ENCODE measurements at regions not wholly inside any gene's neighbourhood (a gene's known extent, or its start where the extent isn't known, plus 50 kb on each side); places are given as distances from the start of the nearest gene placed in this dataset.

DNA sequence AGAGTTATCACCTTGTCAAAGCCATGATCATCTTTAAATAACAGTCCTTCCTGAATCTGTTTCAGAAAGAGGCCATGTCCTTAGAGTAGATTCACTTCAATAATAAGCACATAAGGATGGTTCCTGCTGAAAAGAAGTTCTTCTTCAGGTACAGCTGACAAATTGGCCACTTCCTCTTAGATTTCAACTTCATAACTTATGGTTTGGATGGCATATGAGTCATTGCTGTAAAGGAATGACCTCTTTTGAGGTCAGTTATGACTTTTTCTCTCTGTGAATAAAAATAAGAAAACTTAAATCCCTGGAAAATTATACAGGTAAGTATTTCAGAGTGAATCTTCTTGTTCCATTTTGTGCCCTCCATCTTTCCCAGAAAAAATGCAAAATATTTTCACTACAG lies 555.3 kb upstream of the ZNF462 start:
- intact Hi-C loops (cut with DNase I; ENCODE audit: low total_unique reads): no loop called here
- no peak overlapping the region for H3K4me3 ChIP-seq (ENCODE audit: low read depth, poor library complexity, severe bottlenecking)
- TF ChIP-seq, protein P1, sequence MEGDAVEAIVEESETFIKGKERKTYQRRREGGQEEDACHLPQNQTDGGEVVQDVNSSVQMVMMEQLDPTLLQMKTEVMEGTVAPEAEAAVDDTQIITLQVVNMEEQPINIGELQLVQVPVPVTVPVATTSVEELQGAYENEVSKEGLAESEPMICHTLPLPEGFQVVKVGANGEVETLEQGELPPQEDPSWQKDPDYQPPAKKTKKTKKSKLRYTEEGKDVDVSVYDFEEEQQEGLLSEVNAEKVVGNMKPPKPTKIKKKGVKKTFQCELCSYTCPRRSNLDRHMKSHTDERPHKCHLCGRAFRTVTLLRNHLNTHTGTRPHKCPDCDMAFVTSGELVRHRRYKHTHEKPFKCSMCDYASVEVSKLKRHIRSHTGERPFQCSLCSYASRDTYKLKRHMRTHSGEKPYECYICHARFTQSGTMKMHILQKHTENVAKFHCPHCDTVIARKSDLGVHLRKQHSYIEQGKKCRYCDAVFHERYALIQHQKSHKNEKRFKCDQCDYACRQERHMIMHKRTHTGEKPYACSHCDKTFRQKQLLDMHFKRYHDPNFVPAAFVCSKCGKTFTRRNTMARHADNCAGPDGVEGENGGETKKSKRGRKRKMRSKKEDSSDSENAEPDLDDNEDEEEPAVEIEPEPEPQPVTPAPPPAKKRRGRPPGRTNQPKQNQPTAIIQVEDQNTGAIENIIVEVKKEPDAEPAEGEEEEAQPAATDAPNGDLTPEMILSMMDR (IDR thresholded peaks at IDR 0.05): no peak
- TF ChIP-seq POLR2A (IDR thresholded peaks at IDR 0.05): no peak
- no peak for DNase-seq (ENCODE audit: low spot score in 2 of 2)

DNA sequence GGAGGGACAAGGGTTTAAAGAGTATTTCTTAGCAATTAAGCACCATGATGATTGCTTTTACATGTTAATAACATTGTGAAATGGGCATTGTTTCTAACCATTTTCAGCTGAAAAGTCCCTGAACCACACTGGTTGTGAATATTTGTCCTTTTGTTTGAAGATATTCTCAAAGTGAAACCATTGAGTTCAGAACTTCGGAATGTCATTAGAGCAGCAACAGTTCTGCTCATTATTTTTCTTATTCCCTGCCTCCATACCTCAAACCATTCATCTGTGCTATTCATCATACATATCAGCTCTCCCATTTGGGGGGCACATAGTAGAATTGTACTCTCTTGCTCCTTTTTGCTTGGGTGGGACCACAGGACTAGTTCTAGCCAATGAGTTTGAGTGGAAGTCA lies 553.0 kb upstream of the ZNF462 start:
- TF ChIP-seq POLR2A (IDR thresholded peaks at IDR 0.05): no peak
- TF ChIP-seq, protein P1 (IDR thresholded peaks at IDR 0.05): no peak
- WGBS, 2 donors: 100% methylated on average over 1 of the region's 1 CpG
- no peak overlapping the region for H3K4me3 ChIP-seq (ENCODE audit: low read depth, poor library complexity, severe bottlenecking)

DNA sequence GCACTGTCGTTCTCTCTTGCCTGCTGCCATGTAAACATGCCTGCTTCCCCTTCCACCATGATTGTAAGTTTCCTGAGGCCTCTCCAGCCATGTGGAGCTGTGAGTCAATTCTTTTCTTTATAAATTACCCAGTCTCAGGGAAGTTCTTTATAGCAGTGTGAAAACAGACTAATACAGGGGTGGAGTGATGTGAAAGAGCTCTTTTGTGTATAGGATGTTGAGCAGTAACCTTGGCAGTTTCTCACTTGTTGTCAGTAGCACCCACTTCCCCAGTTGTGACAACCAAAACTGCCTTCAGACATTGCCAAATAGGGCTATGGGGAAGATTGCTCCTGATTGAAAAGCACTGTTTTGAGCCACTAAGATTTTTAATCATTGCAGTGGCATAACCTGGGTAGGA lies 552.2 kb upstream of the ZNF462 start:
- H3K4me3 ChIP-seq (ENCODE audit: low read depth, poor library complexity, severe bottlenecking): no peak overlapping the region
- 65 to 78% methylated on average over 1 of the region's 1 CpG for WGBS, 2 donors
- intact Hi-C loops (cut with DNase I; ENCODE audit: low total_unique reads): no loop called here
- TF ChIP-seq, protein P1 (IDR thresholded peaks at IDR 0.05): no peak
- TF ChIP-seq POLR2A (IDR thresholded peaks at IDR 0.05): no peak
- DNase-seq (ENCODE audit: low spot score in 2 of 2): no peak

More for the DNA sequence above, 553.0 kb upstream of the ZNF462 start:
- no peak for DNase-seq (ENCODE audit: low spot score in 2 of 2)
- intact Hi-C loops (cut with DNase I; ENCODE audit: low total_unique reads): no loop called here

DNA sequence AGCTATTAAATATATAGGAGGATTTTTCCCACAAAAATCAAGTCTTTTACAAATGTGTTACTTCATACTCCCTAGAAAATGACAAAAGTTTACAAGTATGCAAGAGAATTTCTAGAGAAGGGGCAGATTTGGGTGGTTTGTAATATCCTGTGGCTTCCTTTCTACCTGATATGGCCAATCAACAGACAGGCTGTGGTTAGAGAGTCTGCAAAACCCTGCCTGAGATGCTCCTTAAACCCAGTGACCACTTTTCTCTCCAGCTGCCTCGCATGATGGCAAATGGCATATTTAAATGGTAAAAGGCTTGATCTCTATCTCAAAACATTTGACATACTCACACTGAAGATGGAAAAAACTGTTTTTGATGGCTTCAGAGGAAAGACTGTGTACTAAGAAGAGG lies 550.1 kb upstream of the ZNF462 start:
- intact Hi-C loops (cut with DNase I; ENCODE audit: low total_unique reads): no loop called here
- DNase-seq (ENCODE audit: low spot score in 2 of 2): no peak

DNA sequence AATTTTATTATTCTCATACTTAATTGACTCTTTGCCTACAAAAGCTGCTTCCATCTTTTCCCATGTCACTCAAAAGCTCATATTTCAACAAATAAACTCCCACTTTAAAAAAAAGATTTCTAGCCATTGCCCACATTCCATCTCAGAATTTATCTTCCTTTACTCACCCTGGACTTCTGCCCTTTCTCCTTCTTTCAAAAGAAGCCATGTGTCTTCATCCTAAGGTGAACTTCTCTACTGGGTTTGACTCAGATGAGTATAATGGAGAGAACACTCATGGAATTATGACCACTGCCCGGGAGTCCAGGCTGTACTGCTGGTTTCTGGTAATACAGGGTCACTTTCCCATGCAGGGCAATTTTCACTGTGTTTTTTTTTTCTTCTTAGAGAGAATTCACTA lies 548.5 kb upstream of the ZNF462 start:
- TF ChIP-seq POLR2A (IDR thresholded peaks at IDR 0.05): no peak
- TF ChIP-seq, protein P1 (IDR thresholded peaks at IDR 0.05): no peak
- no peak overlapping the region for H3K4me3 ChIP-seq (ENCODE audit: low read depth, poor library complexity, severe bottlenecking)
- intact Hi-C loops (cut with DNase I; ENCODE audit: low total_unique reads): no loop called here
- no peak for DNase-seq (ENCODE audit: low spot score in 2 of 2)
- 96% methylated on average over 1 of the region's 1 CpG for WGBS, 2 donors

More for the DNA sequence above, 550.1 kb upstream of the ZNF462 start:
- H3K4me3 ChIP-seq (ENCODE audit: low read depth, poor library complexity, severe bottlenecking): no peak overlapping the region
- TF ChIP-seq, protein P1 (IDR thresholded peaks at IDR 0.05): no peak
- TF ChIP-seq POLR2A (IDR thresholded peaks at IDR 0.05): no peak
- WGBS, 2 donors: 90 to 95% methylated on average over 1 of the region's 1 CpG

DNA sequence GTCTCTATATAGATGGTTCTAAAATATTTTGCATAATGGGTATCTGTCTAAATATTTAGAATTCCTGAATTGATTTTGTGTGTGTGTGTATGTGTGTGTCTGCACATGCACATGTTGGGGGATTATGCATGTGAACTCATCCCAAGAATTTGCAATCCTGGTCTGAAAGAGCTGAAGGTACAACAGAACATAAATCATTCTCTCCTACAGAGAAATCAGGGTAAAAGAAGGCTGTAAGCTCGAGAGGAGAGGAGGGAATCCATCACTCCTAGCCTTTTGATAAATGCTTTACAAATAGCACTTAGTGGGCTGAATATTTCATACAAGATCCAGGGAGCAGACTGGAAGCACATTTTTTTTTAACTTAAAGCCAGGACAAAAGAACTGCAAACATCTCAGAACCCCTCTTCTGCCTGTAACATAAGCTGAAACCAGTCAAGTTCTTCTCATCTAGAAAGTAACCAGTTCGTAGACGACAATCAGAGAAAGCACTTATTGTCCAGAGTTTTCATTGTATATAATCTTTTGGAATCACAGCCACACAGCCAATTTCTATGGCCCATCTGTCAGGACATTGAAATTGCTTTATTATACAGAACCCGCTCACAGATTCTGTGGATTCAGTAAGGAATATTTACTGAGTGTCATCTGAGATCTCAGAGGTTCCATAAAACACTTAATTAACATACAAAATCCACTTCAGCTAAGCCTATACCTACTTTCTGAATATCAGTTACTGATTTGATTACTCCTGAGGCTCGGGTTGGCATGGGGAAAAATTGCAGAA lies 541.4 kb upstream of the ZNF462 start:
- no peak for DNase-seq (ENCODE audit: low spot score in 2 of 2)
- intact Hi-C loops (cut with DNase I; ENCODE audit: low total_unique reads): no loop called here
- TF ChIP-seq POLR2A (IDR thresholded peaks at IDR 0.05): no peak
- TF ChIP-seq, protein P1 (IDR thresholded peaks at IDR 0.05): no peak
- H3K4me3 ChIP-seq (ENCODE audit: low read depth, poor library complexity, severe bottlenecking): no peak overlapping the region
- 73 to 78% methylated on average over 5 of the region's 5 CpGs for WGBS, 2 donors

All from lower leg skin (tissue), 4 donors.